ENCODE measurements at regions not wholly inside any gene's neighbourhood (a gene's known extent, or its start where the extent isn't known, plus 50 kb on each side); places are given as distances from the start of the nearest gene placed in this dataset.

- no peak for DNase-seq
Measured at GRCh38 chr7:46177821-46178220, 256.7 kb upstream of the IGFBP3 start.

DNA sequence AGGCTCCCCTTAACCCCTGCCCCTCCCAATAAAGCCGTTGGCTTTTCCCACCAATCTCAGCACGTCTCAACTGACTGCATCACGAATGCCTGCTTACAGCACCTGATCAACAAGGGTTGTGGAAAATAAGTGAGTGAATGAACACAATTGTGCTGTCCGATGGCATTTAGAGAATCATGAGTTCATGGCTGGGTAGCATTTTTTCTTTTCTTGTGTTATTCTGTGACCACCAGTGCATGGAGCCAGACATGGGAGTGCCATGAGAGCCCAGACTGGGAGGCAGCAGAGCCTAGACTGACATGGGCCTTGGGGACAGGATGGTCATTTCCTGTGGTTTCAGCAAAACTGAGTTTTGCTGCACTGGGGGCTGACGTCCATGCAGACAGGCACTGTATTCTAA, 254.1 kb upstream of the IGFBP3 start:
- no peak for DNase-seq

- no peak for DNase-seq
Measured at GRCh38 chr7:46174196-46174580, 253.1 kb upstream of the IGFBP3 start.

GRCh38 chr7:46173476-46174195, 252.6 kb upstream of the IGFBP3 start:
- no peak for DNase-seq

DNA sequence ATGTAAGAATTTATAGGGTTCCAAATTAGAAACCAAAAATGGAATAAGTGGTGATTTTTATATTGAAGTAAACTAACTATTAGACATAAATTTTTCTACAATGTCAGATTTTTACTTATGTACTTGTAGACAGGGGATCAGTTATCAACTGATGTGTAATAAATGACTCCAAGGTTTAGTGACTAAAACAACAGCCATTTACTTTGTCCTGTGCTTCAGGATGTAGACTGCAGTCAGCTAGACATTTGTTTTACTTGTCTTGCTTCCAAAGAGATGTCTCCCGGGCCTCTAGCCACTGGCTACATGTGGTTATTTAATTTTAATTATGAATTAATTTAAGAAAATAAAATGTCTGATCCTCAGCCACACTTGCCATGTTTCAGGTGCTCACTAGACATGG, 249.7 kb upstream of the IGFBP3 start:
- DNase-seq = no peak

GRCh38 chr7:46170021-46170420, 248.9 kb upstream of the IGFBP3 start:
- no peak for DNase-seq

DNA sequence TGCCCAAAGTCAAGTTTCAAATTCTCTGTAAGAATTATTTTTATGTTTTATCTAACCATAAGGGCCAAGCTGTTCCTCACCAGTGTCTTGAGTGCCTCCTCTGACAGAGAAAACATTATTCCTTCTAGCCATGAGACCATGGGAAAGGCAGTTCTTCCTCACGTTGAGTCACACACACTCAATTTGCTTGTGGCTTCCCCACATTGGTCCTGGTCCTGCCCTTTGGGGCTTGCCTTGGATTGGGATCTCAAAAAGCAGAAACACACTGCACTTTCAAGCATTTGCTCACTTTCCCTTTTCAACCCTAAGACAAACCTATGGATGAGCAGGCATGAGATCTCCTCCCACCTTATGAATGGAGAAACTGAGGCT, 248.3 kb upstream of the IGFBP3 start:
- DNase-seq = no peak

DNA sequence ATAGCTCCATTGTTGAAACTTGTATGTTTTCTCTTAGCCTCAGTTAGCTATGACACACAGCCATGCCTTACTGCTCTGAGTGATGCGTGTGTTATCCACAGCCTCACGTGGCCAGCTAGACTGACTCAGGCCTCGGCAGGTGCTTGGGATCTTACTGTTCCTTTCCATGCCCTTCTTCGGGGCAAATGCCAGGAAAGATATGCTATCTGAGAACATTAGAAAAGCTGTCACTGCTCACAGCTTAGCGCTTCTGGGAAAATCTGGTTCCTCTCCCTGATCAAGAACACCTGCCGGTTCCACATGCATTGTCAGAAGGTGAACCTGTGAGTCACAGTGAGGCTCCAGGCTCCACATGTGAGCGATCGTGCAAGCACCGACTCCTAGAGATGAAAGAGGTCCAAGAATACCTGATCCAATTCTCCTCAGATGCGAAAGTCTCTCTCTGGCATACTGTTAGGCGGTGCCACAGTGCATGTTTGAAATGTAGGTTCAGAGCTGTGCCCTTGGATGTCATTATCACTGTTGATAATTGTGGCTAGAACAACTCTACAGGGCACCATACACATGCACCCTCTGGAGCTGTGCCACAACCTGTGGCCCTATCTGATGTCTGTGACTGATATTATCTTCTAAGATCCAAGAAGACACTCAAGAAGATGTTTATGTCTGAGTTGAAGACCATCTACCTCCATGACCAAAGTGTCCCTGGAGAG, 247.8 kb upstream of the IGFBP3 start:
- no peak for DNase-seq

DNA sequence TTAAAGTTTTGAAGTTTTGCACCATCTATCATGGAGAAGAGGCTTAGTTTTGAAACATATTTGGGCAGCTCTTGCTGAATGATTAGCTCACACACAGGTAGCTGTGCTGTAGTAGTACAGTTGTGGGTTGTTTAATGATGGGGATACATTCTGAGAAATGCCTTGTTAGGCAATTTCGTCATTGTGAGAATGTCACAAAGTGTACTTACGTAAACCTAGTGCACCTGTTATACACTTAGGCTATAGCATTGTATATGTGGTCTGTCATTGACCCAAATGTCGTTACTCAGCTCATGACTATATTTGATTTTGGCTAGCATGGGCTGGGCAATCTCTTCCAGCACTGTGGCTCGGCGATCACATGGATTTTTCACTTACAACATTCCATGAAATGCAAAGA, 247.2 kb upstream of the IGFBP3 start:
- no peak for DNase-seq

DNA sequence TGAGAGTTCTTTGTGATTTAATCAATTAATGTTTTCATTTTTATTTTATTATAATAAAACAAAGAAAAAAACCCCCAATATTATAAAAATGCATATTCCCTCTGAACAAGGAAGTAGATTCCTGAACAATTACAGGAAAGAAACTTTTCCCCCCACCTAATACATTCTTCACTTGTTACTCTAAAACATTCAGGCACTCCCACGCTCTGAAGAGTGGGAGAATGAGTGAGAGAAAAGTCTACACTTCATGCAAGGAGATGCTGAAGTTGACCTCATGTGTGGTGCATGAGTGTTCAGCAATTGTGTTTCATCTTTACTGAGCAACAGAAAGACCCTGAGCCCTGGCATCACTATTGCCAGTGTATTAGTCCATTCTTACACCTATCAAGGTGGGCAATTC, 244.2 kb upstream of the IGFBP3 start:
- DNase-seq = no peak

DNA sequence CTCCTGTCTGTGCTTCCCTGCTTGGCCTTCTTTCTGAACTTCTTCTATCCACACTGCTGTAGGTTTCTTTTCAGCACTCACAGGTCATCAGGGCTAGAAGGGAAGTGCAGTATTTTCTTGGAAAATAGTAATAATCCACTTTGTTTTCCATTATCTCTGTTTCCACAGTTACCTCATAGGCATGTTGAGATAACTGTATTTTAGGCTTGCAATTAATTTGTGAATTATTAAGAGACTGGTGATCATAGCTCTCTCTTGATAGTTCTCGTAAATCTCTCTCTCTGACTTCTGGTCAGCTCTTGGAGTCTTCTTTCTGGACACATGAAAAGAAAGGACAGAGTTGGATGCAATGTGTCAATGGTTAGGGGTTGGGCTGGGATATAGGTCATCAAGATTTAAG, 243.6 kb upstream of the IGFBP3 start:
- no peak for DNase-seq

DNA sequence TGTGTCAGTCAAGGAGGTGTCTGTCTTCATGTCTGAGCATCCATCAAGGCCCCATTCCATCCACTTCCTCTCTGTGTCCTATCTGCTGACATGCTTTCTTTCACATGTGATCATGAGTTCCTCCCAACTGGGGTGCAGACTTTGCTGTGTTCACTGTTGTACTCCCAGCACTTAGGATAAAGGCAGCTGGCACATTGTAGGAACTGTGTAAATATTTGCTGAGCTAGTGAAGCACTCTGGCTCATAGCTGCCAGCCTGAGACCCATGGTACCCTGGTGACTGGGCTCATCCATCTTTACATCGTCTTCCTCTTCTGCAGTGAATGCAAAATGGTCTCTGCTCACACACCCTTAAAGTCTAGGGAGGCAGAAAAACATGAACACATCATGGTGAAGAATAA, 242.2 kb upstream of the IGFBP3 start:
- no peak for DNase-seq

GRCh38 chr7:46162609-46163008, 241.5 kb upstream of the IGFBP3 start:
- no peak for DNase-seq

DNA sequence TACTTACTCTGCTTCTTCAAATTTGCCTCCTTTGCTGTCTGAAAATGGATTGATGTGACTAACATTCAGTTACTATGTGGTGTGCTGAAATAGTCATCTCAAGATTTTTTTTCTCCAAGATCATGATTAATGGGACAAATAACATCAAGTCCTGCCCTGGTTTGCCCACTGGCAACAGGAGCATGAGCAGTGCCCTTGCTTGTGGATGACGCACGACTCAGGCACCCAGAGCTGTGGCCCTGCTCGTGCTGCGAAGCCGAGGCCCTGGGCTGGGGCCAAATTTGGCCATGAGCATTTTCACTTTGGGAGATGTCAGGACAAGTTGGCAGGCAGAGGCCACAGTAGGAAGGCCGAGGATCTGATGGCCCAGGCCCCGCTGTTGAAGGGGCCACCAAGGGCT, 239.8 kb upstream of the IGFBP3 start:
- no peak for DNase-seq

GRCh38 chr7:46157931-46158330, 236.9 kb upstream of the IGFBP3 start:
- DNase-seq = no peak

- no peak for DNase-seq
Measured at GRCh38 chr7:46157404-46157803, 236.3 kb upstream of the IGFBP3 start.

DNA sequence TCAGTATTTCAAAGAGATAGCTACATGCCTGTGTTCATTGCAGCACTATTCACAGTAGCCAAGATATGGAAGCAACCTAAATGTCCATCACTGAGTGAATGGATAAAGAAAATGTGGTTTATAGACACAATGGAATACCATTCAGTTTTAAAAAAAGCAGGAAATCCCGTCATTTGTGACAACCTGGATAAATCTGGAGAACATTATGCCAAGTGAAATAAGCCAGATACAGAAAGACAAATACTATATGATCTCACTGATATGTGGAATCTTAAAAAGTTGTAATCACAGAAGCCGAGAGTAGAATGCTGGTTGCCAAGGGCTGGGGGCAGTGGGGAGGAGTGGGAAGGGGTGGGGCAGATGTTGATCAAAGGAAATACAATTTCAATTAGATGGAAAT, 235.8 kb upstream of the IGFBP3 start:
- DNase-seq = no peak

DNA sequence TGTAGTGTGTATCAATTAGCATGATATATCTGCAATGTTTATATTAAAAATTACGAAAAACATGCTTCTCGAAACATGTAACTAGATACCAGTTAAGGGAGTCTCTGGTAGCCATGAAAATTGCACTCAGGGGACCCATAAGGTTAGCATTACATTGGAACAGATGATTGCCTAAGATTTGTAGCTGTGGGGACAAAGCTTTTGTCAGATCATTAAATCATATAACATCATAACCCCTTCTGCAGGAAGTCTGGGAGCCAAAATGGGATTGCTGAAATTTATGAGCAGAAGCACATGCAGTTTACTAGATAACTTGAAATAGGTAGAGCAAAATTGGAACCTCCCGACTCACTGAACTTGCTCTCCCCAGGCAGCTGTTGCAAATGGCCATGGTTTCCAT, 235.0 kb upstream of the IGFBP3 start:
- DNase-seq = no peak

GRCh38 chr7:46155367-46155766, 234.3 kb upstream of the IGFBP3 start:
- DNase-seq = no peak

DNA sequence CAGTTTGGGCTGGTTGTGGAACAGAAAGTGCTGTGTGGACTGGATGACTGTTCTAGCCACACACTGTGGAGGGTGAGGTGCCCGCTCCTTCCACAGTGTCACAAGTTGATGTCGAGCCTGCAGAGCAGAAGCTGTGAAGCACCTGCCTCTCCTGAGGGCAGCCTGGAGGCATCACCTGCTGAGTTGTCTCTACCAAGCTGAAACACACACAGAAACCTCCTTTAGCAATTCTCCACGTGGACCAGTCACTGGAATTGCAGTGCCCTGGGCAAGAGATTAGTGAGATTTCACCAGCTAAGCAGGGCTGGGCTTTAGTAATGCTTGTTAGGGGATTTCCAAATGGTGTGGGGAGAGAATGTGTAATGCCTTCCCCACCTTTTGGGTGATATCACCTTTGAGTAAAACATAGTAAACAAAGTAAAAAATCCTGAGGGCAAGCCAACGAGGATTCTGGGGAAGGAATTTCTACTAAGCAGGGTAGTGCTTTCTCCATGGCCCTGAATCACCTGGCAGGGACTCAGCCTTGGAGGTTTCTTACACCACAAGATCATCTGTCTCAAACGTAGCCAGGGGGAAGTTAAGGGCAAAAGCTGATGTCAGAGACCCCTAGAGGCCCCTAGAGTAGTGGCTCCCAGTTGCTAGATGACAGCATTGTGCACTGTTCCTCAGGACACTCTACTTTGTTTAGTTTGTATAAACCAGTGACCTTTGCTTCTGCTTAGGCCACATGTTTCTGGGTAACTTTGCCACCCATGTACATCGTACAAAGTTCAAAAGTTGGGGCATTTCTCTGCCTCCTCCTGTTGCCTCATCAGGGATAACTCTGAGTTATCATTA, 233.1 kb upstream of the IGFBP3 start:
- DNase-seq = peak in 1 of 5 donors; percentile 0

DNA sequence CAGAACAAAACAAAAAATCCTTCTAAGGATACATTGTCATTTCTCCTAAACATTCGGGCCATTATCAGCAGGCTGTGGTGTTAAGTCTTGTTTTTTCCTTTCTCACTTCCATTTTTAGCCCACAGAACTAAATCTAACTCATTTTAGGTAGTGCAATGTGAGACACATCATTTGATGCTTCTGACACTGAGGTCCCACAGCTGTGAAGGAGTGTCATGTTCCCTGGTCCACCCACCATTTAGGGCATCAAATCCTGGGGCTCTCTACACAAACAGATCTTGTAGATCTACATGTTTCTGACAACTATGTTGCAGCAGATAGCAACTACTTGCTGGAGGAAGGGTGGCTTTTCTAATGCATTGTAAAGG, 232.5 kb upstream of the IGFBP3 start:
- no peak for DNase-seq

DNA sequence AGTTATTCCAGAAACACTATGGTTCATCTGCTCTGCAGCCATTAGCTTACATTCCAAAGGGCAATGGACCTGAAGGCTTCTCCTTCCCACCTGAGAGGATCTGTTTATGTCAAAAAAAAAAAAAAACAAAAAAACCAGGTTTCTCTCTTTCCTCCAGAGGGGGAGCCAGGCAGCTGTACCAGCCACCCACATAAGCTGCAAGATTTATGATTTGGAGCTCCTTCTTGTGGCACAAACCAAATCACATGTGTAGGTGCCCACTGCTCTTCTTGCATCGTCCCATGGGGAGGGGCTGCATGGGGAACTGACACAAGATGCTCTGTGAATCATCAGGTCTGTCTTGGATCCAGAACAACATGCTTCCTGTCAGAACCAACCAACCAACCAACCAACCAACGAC, 231.6 kb upstream of the IGFBP3 start:
- DNase-seq = no peak

- DNase-seq = no peak
Measured at GRCh38 chr7:46150721-46151120, 229.6 kb upstream of the IGFBP3 start.

GRCh38 chr7:46150202-46150601, 229.1 kb upstream of the IGFBP3 start:
- DNase-seq = no peak
